A549 (cell line): ENCODE measurements at regions not wholly inside any gene's neighbourhood (a gene's known extent, or its start where the extent isn't known, plus 50 kb on each side); places are given as distances from the start of the nearest gene placed in this dataset.

Source experiments
- ATAC-seq, 2 experiments: fragments of 200-7000 bp in 1 of 2; fragments of >200 bp in 1 of 2; cut with Nextera tagmentation in 1 of 2; cut with Tn5 transposase in 1 of 2; 3 replicates each; pipeline versions ENCODE4 v1.8.0 to v1.9.1; 2018 to 2020; ENCODE audit warnings: mild to moderate bottlenecking in 1 of 2, moderate library complexity in 1 of 2
- CTCF ChIA-PET: fragments of 300-600 bp; sonication (Branson Sonifier 250); formaldehyde crosslinking; extraction: SDS; loops from one replicate; lab custom pipeline; 2021; ENCODE audit warnings: antibody characterized with exemption, inconsistent platforms; lab: Yijun Ruan, JAX
- POLR2A ChIA-PET: fragments of 350-600 bp; formaldehyde crosslinking; extraction: SDS; loops from one replicate; lab custom pipeline; 2021; ENCODE audit warnings: antibody characterized with exemption, inconsistent platforms; lab: Yijun Ruan, JAX
- DNase-seq, 2 experiments: peaks; one replicate each; pipeline versions ENCODE4 v3.0.0 to v3.0.0-alpha.2; 2011 to 2016; ENCODE audit warnings: low read depth in 1 of 2, low spot score in 1 of 2
- FAIRE-seq: peaks from 2 replicates; lab custom pipeline; 2011; peaks lifted over from hg19 to GRCh38; lab: Jason Lieb, UNC
- H3K27ac ChIP-seq, 2 experiments: fragments of >200 bp; sonication (Bioruptor Twin); formaldehyde crosslinking; 3 replicates each; pipeline ENCODE4 v1.5.1; 2016 to 2017
- H3K4me1 ChIP-seq: fragments of >200 bp; sonication (Bioruptor Twin); formaldehyde crosslinking; 3 replicates; pipeline ENCODE4 v1.6.1; 2016
- H3K4me2 ChIP-seq: fragments of >200 bp; sonication (Bioruptor Twin); formaldehyde crosslinking; 3 replicates; pipeline ENCODE4 v1.6.1; 2016
- H3K4me3 ChIP-seq: fragments of >200 bp; sonication (Bioruptor Twin); formaldehyde crosslinking; 3 replicates; pipeline ENCODE4 v1.5.1; 2016
- H3K9me3 ChIP-seq: fragments of >200 bp; sonication (Bioruptor Twin); formaldehyde crosslinking; 3 replicates; pipeline ENCODE4 v1.6.1; 2016
- ATOH8 ChIP-seq: fragments of 250-450 bp; sonication (Bioruptor Pico); IDR thresholded peaks from 2 replicates; pipeline ENCODE4 v1.5.0; 2020; ENCODE audit warnings: low read depth, mild to moderate bottlenecking, moderate library complexity
- CBX2 ChIP-seq: fragments of 200-600 bp; sonication (generic); IDR thresholded peaks from 2 replicates; pipeline ENCODE4 v1.6.1; 2016; ENCODE audit warnings: low read depth, mild to moderate bottlenecking, borderline replicate concordance
- CBX8 ChIP-seq: fragments of 200-600 bp; sonication (generic); IDR thresholded peaks from 2 replicates; pipeline ENCODE4 v1.6.1; 2016
- CHD2 ChIP-seq: fragments of 150-350 bp; IDR thresholded peaks from 2 replicates; pipeline ENCODE4 v1.6.1; 2014; ENCODE audit warnings: low read length; ENCODE audit not compliant: partially characterized antibody
- CHD4 ChIP-seq: fragments of 200-600 bp; sonication (generic); IDR thresholded peaks from 2 replicates; pipeline ENCODE4 v1.6.1; 2016; ENCODE audit warnings: antibody characterized with exemption, mild to moderate bottlenecking, borderline replicate concordance
- E2F6 ChIP-seq: IDR thresholded peaks from 2 replicates; pipeline ENCODE4 v1.6.1; 2012; ENCODE audit warnings: low read depth, borderline replicate concordance
- EHMT2 ChIP-seq: fragments of 200-600 bp; sonication (generic); IDR thresholded peaks from 2 replicates; pipeline ENCODE4 v1.6.1; 2016; ENCODE audit warnings: antibody characterized with exemption, low read depth, mild to moderate bottlenecking, moderate library complexity
- ELK1 ChIP-seq: fragments of 150-350 bp; IDR thresholded peaks from 2 replicates; pipeline ENCODE4 v1.6.1; 2014; ENCODE audit warnings: low read depth, mild to moderate bottlenecking, low read length
- EP300 ChIP-seq, 2 experiments: fragments of >200 bp; sonication (Bioruptor Twin); formaldehyde crosslinking; IDR thresholded peaks; 2 replicates in 1 of 2; 3 replicates in 1 of 2; pipeline ENCODE4 v1.6.1; 2016 to 2017
- ESRRA ChIP-seq: fragments of 150-350 bp; IDR thresholded peaks from 2 replicates; pipeline ENCODE4 v1.6.1; 2014; ENCODE audit warnings: mild to moderate bottlenecking, low read length, borderline replicate concordance
- GATA3 ChIP-seq: IDR thresholded peaks from 2 replicates; pipeline ENCODE4 v1.6.1; 2012; ENCODE audit warnings: borderline replicate concordance
- HES2 ChIP-seq: fragments of >200 bp; sonication (Bioruptor Twin); formaldehyde crosslinking; IDR thresholded peaks from 2 replicates; pipeline ENCODE4 v1.6.1; 2016
- HEYL ChIP-seq: fragments of 250-450 bp; sonication (Bioruptor Pico); IDR thresholded peaks from 2 replicates; pipeline ENCODE4 v1.8.0; 2021; ENCODE audit warnings: mild to moderate bottlenecking, moderate library complexity
- HOXB13 ChIP-seq: fragments of 250-450 bp; sonication (Bioruptor Pico); IDR thresholded peaks from 2 replicates; pipeline ENCODE4 v1.5.0; 2020; ENCODE audit warnings: low read depth, mild to moderate bottlenecking, moderate library complexity
- JUN ChIP-seq, 2 experiments: fragments of >200 bp; sonication (Bioruptor Twin); formaldehyde crosslinking; IDR thresholded peaks; 2 replicates in 1 of 2; 3 replicates in 1 of 2; pipeline ENCODE4 v1.6.1; 2016 to 2017
- JUNB ChIP-seq: fragments of >200 bp; sonication (Bioruptor Twin); formaldehyde crosslinking; IDR thresholded peaks from 2 replicates; pipeline ENCODE4 v1.6.1; 2016
- KDM1A ChIP-seq: fragments of 200-600 bp; sonication (generic); IDR thresholded peaks from 2 replicates; pipeline ENCODE4 v1.6.1; 2016; ENCODE audit warnings: low read depth, mild to moderate bottlenecking
- MAX ChIP-seq: IDR thresholded peaks from 2 replicates; pipeline ENCODE4 v1.6.1; 2012
- MAZ ChIP-seq: fragments of 150-350 bp; IDR thresholded peaks from 2 replicates; pipeline ENCODE4 v1.6.1; 2014; ENCODE audit warnings: antibody characterized with exemption, low read depth, low read length, borderline replicate concordance
- NFE2L2 ChIP-seq: fragments of 150-350 bp; conservative IDR thresholded peaks from 2 replicates; pipeline ENCODE4 v1.6.1; 2014; ENCODE audit warnings: low read length
- NPAS2 ChIP-seq: fragments of 250-450 bp; sonication (Bioruptor Pico); IDR thresholded peaks from 2 replicates; pipeline ENCODE4 v1.8.0; 2022; ENCODE audit warnings: mild to moderate bottlenecking, moderate library complexity, borderline replicate concordance
- PBX3 ChIP-seq: IDR thresholded peaks from 2 replicates; pipeline ENCODE4 v1.6.1; 2012
- PHF8 ChIP-seq: fragments of 200-600 bp; sonication (generic); IDR thresholded peaks from 2 replicates; pipeline ENCODE4 v1.6.1; 2016; ENCODE audit warnings: low read depth, mild to moderate bottlenecking, antibody characterized with exemption, moderate library complexity, borderline replicate concordance
- POLR2A ChIP-seq: IDR thresholded peaks from 2 replicates; pipeline ENCODE4 v1.6.1; 2012; ENCODE audit warnings: mild to moderate bottlenecking, low read length
- RARB ChIP-seq: fragments of 250-450 bp; sonication (Bioruptor Pico); IDR thresholded peaks from 2 replicates; pipeline ENCODE4 v1.8.0; 2021; ENCODE audit warnings: mild to moderate bottlenecking, moderate library complexity
- RCOR1 ChIP-seq: fragments of 150-350 bp; IDR thresholded peaks from 2 replicates; pipeline ENCODE4 v1.6.1; 2014; ENCODE audit warnings: antibody characterized with exemption, low read length, low read depth
- RFX5 ChIP-seq: fragments of 450-650 bp; IDR thresholded peaks from 2 replicates; pipeline ENCODE4 v1.7.1; 2014; ENCODE audit warnings: antibody characterized with exemption, mild to moderate bottlenecking, moderate library complexity
- USF2 ChIP-seq: fragments of 450-650 bp; IDR thresholded peaks from 2 replicates; pipeline ENCODE4 v1.6.1; 2014; ENCODE audit warnings: antibody characterized with exemption
- ZC3H11A ChIP-seq: fragments of 450-650 bp; IDR thresholded peaks from 2 replicates; pipeline ENCODE4 v1.6.1; 2014; ENCODE audit warnings: antibody characterized with exemption, mild to moderate bottlenecking
- WGBS: methylation state at CpG from one replicate; pipeline ENCODE4 v1.1.6; 2017; ENCODE audit errors: missing lambda C conversion rate; 5-methylcytosine and 5-hydroxymethylcytosine counted together

- TF ChIP-seq USF2: no peak
- no peak for TF ChIP-seq ESRRA
- no peak for TF ChIP-seq RARB (CRISPR knock-in tag)
- no peak for TF ChIP-seq JUN (IDR thresholded peaks at IDR 0.05)
- TF ChIP-seq JUNB: no peak
- no peak for TF ChIP-seq HEYL
These were observed 284.4 kb downstream of the SOX11 start (continued) for GRCh38 chr2:5976531-5977065.

- no peak for TF ChIP-seq E2F6
- TF ChIP-seq PBX3: no peak
- TF ChIP-seq GATA3: no peak
- no peak for TF ChIP-seq RCOR1
- TF ChIP-seq POLR2A: no peak
- no peak for TF ChIP-seq KDM1A
- no peak for TF ChIP-seq HES2
- no peak for TF ChIP-seq HOXB13
- no peak for TF ChIP-seq EHMT2
- TF ChIP-seq JUN (IDR thresholded peaks at IDR 0.05): no peak
- TF ChIP-seq NFE2L2: no peak
- Histone ChIP-seq H3K9me3 (no peaks in the 10 kb centered on the region; the same call in 2 of the 3 replicates), H3K27ac (no peak overlapping the region), H3K4me3 (no peak overlapping the region), H3K4me1 (no peaks in the 10 kb centered on the region), H3K4me2 (no peak overlapping the region)
- no peak for FAIRE-seq
- ATAC-seq: no peak
- ChIA-PET POLR2A (no interaction called here), CTCF (interaction anchor here (0.7 kb wide), 1 partner anchor 11 kb away, joined by 3 read pairs; no protein-coding TSS in a partner anchor)
- 3% methylated on average over 2 of the region's 2 CpGs for whole genome bisulfite sequencing
- DNase-seq: no peak
These were observed 285.3 kb downstream of the SOX11 start for GRCh38 chr2:5977477-5977876.

- DNase-seq: no peak
- no peak for FAIRE-seq
- TF ChIP-seq JUNB: no peak
- TF ChIP-seq NFE2L2: no peak
- TF ChIP-seq CHD2: no peak
- no peak for TF ChIP-seq MAX
- no peak for TF ChIP-seq GATA3
- no peak for TF ChIP-seq ATOH8 (CRISPR knock-in tag)
- TF ChIP-seq PHF8: no peak
- TF ChIP-seq EP300 (IDR thresholded peaks at IDR 0.05): no peak
- TF ChIP-seq PBX3: no peak
- TF ChIP-seq ELK1: no peak
- no peak for TF ChIP-seq RFX5
- TF ChIP-seq RCOR1: no peak
- no peak for TF ChIP-seq NPAS2 (CRISPR knock-in tag)
- no peak for TF ChIP-seq CBX8
- no peak for TF ChIP-seq ZC3H11A
- no peak for TF ChIP-seq MAZ
- no peak for TF ChIP-seq CBX2
- TF ChIP-seq CHD4: no peak
These were observed 286.1 kb downstream of the SOX11 start for GRCh38 chr2:5978131-5978751.

More at GRCh38 chr2:5978131-5978751, 286.1 kb downstream of the SOX11 start:
- no peak for ATAC-seq
- Histone ChIP-seq H3K9me3 (no peaks in the 10 kb centered on the region; the same call in 2 of the 3 replicates), H3K27ac (no peak overlapping the region), H3K4me3 (no peak overlapping the region), H3K4me1 (no peaks in the 10 kb centered on the region), H3K4me2 (no peak overlapping the region)
- POLR2A ChIA-PET: no interaction called here
- CTCF ChIA-PET: no interaction called here
- 0% methylated on average over 4 of the region's 4 CpGs for WGBS
